ENCODE measurements at regions not wholly inside any gene's neighbourhood (a gene's known extent, or its start where the extent isn't known, plus 50 kb on each side); places are given as distances from the start of the nearest gene placed in this dataset.

DNA sequence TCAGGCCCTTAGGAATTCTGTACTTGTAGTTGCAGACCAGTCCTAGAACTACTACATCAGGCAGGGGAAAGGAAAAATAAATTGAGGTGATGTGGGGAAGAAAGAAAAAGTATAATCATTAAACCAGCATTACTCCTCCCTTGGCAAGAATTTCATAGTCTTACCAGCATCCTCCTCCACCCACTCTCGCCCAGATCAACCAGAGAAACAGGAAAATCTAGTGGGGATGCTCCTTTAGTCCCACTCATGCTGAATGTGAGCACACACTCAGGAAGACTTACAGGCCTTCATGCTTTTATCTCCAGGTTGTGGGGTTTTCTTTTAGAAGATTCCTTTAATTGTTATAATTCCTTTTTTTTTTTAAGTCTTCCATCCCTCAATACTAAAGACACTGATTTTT lies 129.3 kb upstream of the CCDC150 start:
- TF ChIP-seq CTCF (IDR thresholded peaks at IDR 0.05; ENCODE audit: poor library complexity) (no peak), EZH2 (IDR thresholded peaks at IDR 0.05; ENCODE audit: borderline replicate concordance) (no peak)

Measured in hepatocyte (in vitro differentiated cells).